Natural killer cell (primary cell): ENCODE measurements at regions not wholly inside any gene's neighbourhood (a gene's known extent, or its start where the extent isn't known, plus 50 kb on each side); places are given as distances from the start of the nearest gene placed in this dataset.

Experiments used
- ATAC-seq, 3 donors: fragments of 150-1000 bp in 2 of 3; fragments of 200-7000 bp in 1 of 3; cut with Tn5 transposase; 1 replicate in 1 of 3; 2 replicates in 2 of 3; pipeline ENCODE4 v1.10.0; 2021; ENCODE audit warnings: mild to moderate bottlenecking in 2 of 3, moderate library complexity in 2 of 3
- DNase-seq, 2 donors: peaks; one replicate each; pipeline versions ENCODE4 v3.0.0 to v3.0.0-alpha.2; 2013 to 2021; ENCODE audit warnings: mixed read lengths in 1 of 2
- H3K27ac ChIP-seq: one replicate; pipeline ENCODE4 v1.5.1; 2013; ENCODE audit warnings: mild to moderate bottlenecking, low read length
- H3K27me3 ChIP-seq: one replicate; pipeline ENCODE4 v1.6.1; 2013; ENCODE audit warnings: low read length; ENCODE audit not compliant: control insufficient read depth, insufficient read depth
- H3K36me3 ChIP-seq: one replicate; pipeline ENCODE4 v1.6.1; 2013; ENCODE audit warnings: low read length; ENCODE audit not compliant: control insufficient read depth, insufficient read depth
- H3K4me1 ChIP-seq: one replicate; pipeline ENCODE4 v1.6.1; 2013; ENCODE audit warnings: low read length; ENCODE audit not compliant: control insufficient read depth, insufficient read depth
- H3K4me3 ChIP-seq: one replicate; pipeline ENCODE4 v1.5.1; 2013; ENCODE audit warnings: low read length
- H3K9me3 ChIP-seq: one replicate; pipeline ENCODE4 v1.6.1; 2013; ENCODE audit warnings: low read length; ENCODE audit not compliant: control insufficient read depth, insufficient read depth
- H3K27ac Mint-ChIP-seq, 2 donors: one replicate each; pipeline ENCODE4 v1.8.0; 2022; ENCODE audit warnings: mild to moderate bottlenecking in 2 of 2, mixed read lengths in 2 of 2, moderate library complexity in 1 of 2
- H3K27me3 Mint-ChIP-seq, 2 donors: one replicate each; pipeline ENCODE4 v1.8.0; 2022; ENCODE audit warnings: low read depth in 2 of 2, mixed read lengths in 2 of 2
- H3K36me3 Mint-ChIP-seq: one replicate; pipeline ENCODE4 v1.8.0; 2022; ENCODE audit warnings: mixed read lengths
- H3K4me1 Mint-ChIP-seq, 2 donors: one replicate each; pipeline ENCODE4 v1.8.0; 2022; ENCODE audit warnings: mixed read lengths in 2 of 2
- H3K4me3 Mint-ChIP-seq: one replicate; pipeline ENCODE4 v1.8.0; 2022; ENCODE audit warnings: mild to moderate bottlenecking, moderate library complexity, mixed read lengths
- H3K9me3 Mint-ChIP-seq, 2 donors: one replicate each; pipeline ENCODE4 v1.8.0; 2022; ENCODE audit warnings: mixed read lengths in 2 of 2
- WGBS: methylation state at CpG from one replicate; pipeline ENCODE4 v1.1.7; 2013; ENCODE audit warnings: missing lambda C conversion rate; ENCODE audit not compliant: insufficient coverage; 5-methylcytosine and 5-hydroxymethylcytosine counted together
- intact Hi-C: fragments of 100-400 bp; cut with micrococcal nuclease; formaldehyde crosslinking; loops from one replicate; pipeline ENCODE4 v1.14.2; 2022
- TF ChIP-seq, protein P1 (sequence below): fragments of 200-600 bp; IDR thresholded peaks from one replicate; pipeline ENCODE4 v1.8.0; 2022; ENCODE audit warnings: antibody characterized with exemption

DNA sequence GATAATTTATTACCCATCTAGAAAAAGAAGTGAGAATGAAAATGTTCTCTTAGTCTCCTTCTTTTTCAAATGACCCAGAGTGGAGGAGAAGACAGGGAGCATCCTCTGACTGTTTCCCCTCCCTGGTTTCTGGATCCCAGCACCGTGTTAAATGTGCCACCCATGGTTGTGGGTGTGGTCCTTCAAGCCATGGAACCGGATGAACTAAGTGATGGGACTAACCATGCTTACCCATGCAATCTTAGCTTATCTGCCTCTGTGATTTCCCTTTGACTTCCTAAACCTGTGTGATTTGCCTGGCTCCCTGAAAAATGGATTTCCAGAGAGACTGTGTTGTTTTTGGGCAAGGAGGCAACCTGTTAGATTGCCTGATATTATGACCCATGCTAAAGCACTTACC, 437.1 kb downstream of the MAGEB5 start:
- intact Hi-C loops = no loop called here
- Histone ChIP-seq H3K27me3 (no peaks in the 10 kb centered on the region), H3K9me3 (peaks cover 4% of the 10 kb centered on the region), H3K27ac (no peak overlapping the region), H3K4me1 (no peaks in the 10 kb centered on the region), H3K36me3 (no peaks in the 10 kb centered on the region), H3K4me3 (no peak overlapping the region)
- ATAC-seq (no peak), DNase-seq (no peak)
- no peak overlapping the region for H3K4me3 Mint-ChIP-seq
- H3K9me3 Mint-ChIP-seq = peaks cover 0 to 6% of the 10 kb centered on the region in 2 donors
- WGBS = 100% methylated on average over 2 of the region's 2 CpGs
- no peaks in the 10 kb centered on the region for H3K36me3 Mint-ChIP-seq
- no peaks in the 10 kb centered on the region for H3K27me3 Mint-ChIP-seq
- no peaks in the 10 kb centered on the region for H3K4me1 Mint-ChIP-seq
- TF ChIP-seq, protein P1, sequence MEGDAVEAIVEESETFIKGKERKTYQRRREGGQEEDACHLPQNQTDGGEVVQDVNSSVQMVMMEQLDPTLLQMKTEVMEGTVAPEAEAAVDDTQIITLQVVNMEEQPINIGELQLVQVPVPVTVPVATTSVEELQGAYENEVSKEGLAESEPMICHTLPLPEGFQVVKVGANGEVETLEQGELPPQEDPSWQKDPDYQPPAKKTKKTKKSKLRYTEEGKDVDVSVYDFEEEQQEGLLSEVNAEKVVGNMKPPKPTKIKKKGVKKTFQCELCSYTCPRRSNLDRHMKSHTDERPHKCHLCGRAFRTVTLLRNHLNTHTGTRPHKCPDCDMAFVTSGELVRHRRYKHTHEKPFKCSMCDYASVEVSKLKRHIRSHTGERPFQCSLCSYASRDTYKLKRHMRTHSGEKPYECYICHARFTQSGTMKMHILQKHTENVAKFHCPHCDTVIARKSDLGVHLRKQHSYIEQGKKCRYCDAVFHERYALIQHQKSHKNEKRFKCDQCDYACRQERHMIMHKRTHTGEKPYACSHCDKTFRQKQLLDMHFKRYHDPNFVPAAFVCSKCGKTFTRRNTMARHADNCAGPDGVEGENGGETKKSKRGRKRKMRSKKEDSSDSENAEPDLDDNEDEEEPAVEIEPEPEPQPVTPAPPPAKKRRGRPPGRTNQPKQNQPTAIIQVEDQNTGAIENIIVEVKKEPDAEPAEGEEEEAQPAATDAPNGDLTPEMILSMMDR = no peak
- H3K27ac Mint-ChIP-seq = no peak overlapping the region

- H3K36me3 Mint-ChIP-seq = no peaks in the 10 kb centered on the region
- no peaks in the 10 kb centered on the region for H3K36me3 ChIP-seq
- no peak overlapping the region for H3K4me3 Mint-ChIP-seq
- H3K27ac Mint-ChIP-seq = no peak overlapping the region
- no peaks in the 10 kb centered on the region for H3K27me3 ChIP-seq
- DNase-seq (no peak), ATAC-seq (no peak)
- peaks cover 4% of the 10 kb centered on the region for H3K9me3 ChIP-seq
- H3K4me1 Mint-ChIP-seq = no peaks in the 10 kb centered on the region
- H3K4me1 ChIP-seq = no peaks in the 10 kb centered on the region
- H3K9me3 Mint-ChIP-seq = peaks cover 0 to 5% of the 10 kb centered on the region in 2 donors
- no peak overlapping the region for H3K27ac ChIP-seq
- no peaks in the 10 kb centered on the region for H3K27me3 Mint-ChIP-seq
- TF ChIP-seq, protein P1 = no peak
- no peak overlapping the region for H3K4me3 ChIP-seq
- intact Hi-C loops = no loop called here
Measured at GRCh38 chrX:26651755-26652154, 435.8 kb downstream of the MAGEB5 start.

- H3K4me1 Mint-ChIP-seq = no peaks in the 10 kb centered on the region
- H3K36me3 Mint-ChIP-seq = no peaks in the 10 kb centered on the region
- peak in 1 of 2 donors; percentile 1 for DNase-seq
- Histone ChIP-seq H3K27ac (no peak overlapping the region), H3K27me3 (no peaks in the 10 kb centered on the region), H3K4me3 (no peak overlapping the region), H3K9me3 (peaks cover 4% of the 10 kb centered on the region), H3K36me3 (no peaks in the 10 kb centered on the region), H3K4me1 (no peaks in the 10 kb centered on the region)
- no peak for ATAC-seq
- no peaks in the 10 kb centered on the region for H3K27me3 Mint-ChIP-seq
- peaks cover 0 to 3% of the 10 kb centered on the region in 2 donors for H3K9me3 Mint-ChIP-seq
- 60% methylated on average over 2 of the region's 7 CpGs for WGBS
- no peak overlapping the region for H3K4me3 Mint-ChIP-seq
- TF ChIP-seq, protein P1 = no peak
- H3K27ac Mint-ChIP-seq = no peak overlapping the region
- intact Hi-C loops = no loop called here
Measured at GRCh38 chrX:26649534-26649933, 433.6 kb downstream of the MAGEB5 start.

GRCh38 chrX:26631385-26631784, 415.4 kb downstream of the MAGEB5 start:
- Histone ChIP-seq H3K27me3 (no peaks in the 10 kb centered on the region), H3K4me1 (no peaks in the 10 kb centered on the region), H3K9me3 (no peaks in the 10 kb centered on the region), H3K27ac (no peak overlapping the region), H3K36me3 (no peaks in the 10 kb centered on the region), H3K4me3 (no peak overlapping the region)
- Mint-ChIP-seq H3K9me3 (peaks cover 3 to 6% of the 10 kb centered on the region in 2 donors), H3K36me3 (no peaks in the 10 kb centered on the region), H3K4me1 (no peaks in the 10 kb centered on the region), H3K27me3 (no peaks in the 10 kb centered on the region), H3K4me3 (no peak overlapping the region), H3K27ac (no peak overlapping the region)
- no peak for DNase-seq
- TF ChIP-seq, protein P1 = no peak
- no peak for ATAC-seq
- WGBS = no CpG with 5 or more reads among the region's 1 CpG
- intact Hi-C loops = no loop called here
